HG02610 (cell line): ENCODE measurements at regions not wholly inside any gene's neighbourhood (a gene's known extent, or its start where the extent isn't known, plus 50 kb on each side); places are given as distances from the start of the nearest gene placed in this dataset.

Source experiments
- ATAC-seq: cut with Tn5 transposase; IDR thresholded peaks from one replicate; pipeline ENCODE4 v1.9.1; 2021; ENCODE audit warnings: mild to moderate bottlenecking, moderate library complexity; ENCODE audit not compliant: unreplicated experiment

DNA sequence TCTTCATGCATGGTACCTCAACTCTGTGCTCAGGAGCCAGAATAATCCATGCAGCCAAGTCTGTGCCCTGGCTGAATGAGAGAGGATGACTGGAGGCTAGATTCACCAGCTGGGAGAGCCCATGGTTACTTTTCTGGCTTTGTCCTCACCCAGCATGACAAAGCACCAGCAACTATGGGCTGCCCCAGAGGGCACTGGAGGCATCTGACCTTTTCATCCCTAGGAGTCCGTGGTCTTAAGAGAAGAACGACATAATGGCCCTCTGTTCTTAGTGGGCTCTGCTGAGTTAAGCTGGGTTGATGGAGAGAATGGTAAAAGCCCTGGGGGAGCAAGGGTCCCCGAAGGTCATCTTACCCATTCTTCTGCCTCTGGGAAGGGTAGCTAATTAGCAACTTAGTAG lies 54.6 kb upstream of the TNP1 start:
- ATAC-seq, result no peak

GRCh38 chr2:216911886-216912285 lies 52.0 kb upstream of the TNP1 start:
- ATAC-seq, result no peak

- ATAC-seq, result no peak
Measured at GRCh38 chr2:216911008-216911407, 51.1 kb upstream of the TNP1 start.

DNA sequence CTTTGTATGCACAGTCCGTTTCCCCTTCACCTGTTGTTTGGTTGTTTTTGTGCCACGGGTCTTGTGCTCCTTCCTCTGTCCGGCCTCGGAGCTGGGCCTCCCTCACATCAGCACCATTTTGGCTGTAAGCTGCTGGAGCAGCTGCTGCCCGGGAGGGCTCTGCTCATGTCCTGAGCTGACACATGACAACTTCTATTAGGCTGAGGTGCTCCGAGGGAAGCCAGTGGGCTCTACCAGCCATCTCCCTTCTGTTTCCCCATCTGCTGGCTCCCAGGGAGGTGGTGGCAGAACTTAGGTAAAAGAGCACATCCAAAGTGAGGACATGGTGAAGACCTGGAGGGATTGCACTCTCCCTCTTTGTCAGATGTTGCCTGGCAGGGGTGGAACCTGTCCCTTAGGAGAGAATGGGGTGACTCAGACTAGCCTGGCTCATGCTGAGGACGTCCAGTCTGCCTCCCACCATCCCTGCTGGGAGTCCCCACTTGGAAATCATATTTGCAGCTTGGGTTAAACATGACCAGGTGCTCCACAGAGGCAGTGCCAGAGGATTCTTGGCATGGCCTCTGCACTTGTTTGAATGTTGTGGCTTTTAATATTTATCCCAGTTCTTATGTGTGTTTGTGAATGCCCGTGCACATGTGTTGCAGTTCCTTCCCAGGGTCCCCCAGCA lies 49.8 kb upstream of the TNP1 start:
- ATAC-seq, result no peak
